PC-3 (cell line): ENCODE measurements at regions not wholly inside any gene's neighbourhood (a gene's known extent, or its start where the extent isn't known, plus 50 kb on each side); places are given as distances from the start of the nearest gene placed in this dataset.

Experiments
- CTCF ChIP-seq: fragments of 300-600 bp; sonication (generic); conservative IDR thresholded peaks from 2 replicates; pipeline ENCODE4 v1.5.1; 2017; ENCODE audit warnings: antibody characterized with exemption, low read depth, mild to moderate bottlenecking, low read length
- EZH2 ChIP-seq: fragments of 300-600 bp; sonication (generic); IDR thresholded peaks from one replicate; pipeline ENCODE4 v1.6.1; 2017; ENCODE audit warnings: antibody characterized with exemption, mild to moderate bottlenecking, low read length; ENCODE audit not compliant: unreplicated experiment

- TF ChIP-seq EZH2 (no peak), CTCF (no peak)
These were observed 138.0 kb upstream of the CPNE8 start for GRCh38 chr12:39043424-39043822.
